NOMO-1 (cell line): ENCODE measurements at regions not wholly inside any gene's neighbourhood (a gene's known extent, or its start where the extent isn't known, plus 50 kb on each side); places are given as distances from the start of the nearest gene placed in this dataset.

ENCODE experiments used
- DNase-seq, 2 experiments: peaks; one replicate each; lab custom pipeline; 2025; ENCODE audit not compliant: unreplicated experiment in 2 of 2; lab: John Stamatoyannopoulos, UW

- DNase-seq: no peak
These were observed 63.5 kb upstream of the PITRM1 start for GRCh38 chr10:3235996-3236510.

- no peak for DNase-seq
These were observed 62.8 kb upstream of the PITRM1 start for GRCh38 chr10:3235395-3235794.

DNA sequence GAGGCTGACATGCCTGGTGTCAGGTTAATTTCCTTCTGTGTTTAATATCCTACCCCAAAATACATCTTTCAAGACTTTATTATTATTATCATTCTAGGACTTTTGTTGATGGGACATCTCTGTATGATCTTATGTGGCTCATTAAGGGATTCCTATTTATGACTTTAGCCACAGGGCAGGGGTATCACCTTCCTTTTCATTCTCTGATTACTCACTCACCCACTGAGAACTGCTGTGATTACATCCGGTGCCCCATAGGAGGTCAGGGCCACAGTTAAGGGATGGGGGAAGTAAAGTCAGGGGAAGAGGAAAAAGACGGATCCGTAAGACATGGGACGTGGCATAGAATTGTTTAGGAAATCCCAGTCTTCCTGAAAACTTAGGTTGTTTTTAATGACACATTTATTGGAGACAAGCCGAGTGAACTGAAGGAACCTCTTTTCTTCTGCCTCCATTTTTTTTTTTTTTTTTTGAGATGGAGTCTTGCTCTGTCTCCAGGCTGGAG, 61.0 kb upstream of the PITRM1 start:
- no peak for DNase-seq

DNA sequence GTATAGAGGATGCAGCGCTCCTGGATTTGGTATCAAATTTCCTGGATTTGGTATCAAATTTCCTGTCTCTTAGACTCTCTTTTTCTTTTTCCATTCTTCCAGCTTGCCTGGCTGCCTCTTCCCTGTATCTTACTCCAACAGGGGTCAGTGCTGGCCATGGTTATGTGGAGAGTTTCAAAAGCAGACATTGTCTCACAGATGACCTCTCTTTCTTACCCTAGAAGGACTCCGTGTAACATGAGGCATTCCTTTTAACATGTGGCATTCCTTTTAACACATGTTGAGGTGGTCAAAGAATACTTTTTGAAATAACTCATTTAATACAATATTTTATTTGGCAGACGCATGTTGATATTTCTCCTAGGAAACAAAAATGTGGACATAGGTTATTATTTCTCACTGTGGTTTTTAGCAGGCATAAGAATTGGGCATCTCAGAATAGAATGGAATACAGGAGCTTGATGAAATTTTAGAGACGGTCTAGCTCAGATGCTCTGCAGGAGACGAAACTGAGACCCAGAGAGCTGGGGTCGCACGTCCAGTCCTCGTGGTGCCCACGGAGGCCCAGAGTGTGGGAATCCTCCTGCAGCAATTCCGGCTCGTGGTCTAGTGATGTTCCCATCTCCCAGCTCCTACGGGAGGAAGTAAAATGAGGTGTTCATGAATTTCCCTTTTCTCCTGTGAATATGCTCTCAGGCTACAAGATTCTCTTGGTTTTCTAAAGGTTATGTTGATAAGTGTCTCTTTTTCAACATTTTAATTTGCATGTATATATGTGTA, 59.6 kb upstream of the PITRM1 start:
- no peak for DNase-seq

GRCh38 chr10:3229815-3230214, 57.2 kb upstream of the PITRM1 start:
- no peak for DNase-seq

DNA sequence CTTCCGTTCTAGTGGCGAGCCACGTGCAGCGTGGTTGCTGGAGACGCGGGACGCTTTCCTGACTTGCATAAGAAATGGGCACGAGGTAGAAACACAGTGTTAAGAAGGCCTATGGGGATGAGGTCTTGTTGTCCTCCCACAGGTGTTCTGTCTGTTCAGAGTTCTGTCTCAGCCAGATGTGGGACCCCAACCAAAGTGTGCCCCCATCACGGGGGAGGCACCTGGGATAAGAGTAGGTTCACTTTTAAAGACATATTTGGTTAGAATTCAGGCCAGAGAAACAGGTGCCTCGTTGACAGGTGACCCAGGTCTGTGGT, 56.0 kb upstream of the PITRM1 start:
- DNase-seq: no peak

DNA sequence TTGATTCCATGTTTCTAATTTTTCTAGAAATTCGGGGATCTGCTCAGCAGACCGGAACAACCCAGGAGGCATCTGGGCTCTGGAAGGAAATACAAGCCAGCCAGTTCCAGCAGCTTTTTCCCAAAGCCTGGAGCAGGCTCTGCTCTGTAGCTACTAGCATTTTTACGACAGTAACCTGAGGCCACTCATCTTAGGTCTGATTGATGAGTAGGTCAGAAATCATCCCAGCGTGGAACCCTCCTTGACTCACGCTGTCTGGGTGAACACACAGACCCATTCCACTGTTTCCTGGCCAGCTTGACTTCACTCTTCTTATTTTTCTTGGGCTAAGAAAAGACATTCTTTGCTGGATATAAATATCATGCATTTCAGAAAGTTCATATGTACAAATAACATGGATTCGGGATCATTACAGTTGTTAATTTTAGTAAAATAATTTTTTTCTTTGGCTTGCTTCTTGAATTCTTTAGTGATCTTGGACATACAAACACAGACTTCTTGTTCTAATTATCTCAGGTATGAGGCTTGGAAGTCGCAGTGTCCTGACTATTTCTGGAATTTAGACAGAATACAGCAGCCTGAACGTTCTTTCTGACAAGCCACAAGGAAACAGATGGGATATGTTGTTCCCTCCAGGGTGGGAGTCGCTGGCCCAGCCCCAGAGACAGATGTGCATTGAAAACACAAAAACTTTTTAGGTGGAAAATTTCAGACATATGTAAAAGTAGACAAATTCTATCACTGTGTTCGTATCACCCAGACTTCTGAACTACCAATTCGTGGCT, 54.6 kb upstream of the PITRM1 start:
- no peak for DNase-seq

GRCh38 chr10:3225561-3225960, 53.0 kb upstream of the PITRM1 start:
- no peak for DNase-seq

- DNase-seq: no peak
These were observed 51.7 kb upstream of the PITRM1 start for GRCh38 chr10:3224241-3224640.

DNA sequence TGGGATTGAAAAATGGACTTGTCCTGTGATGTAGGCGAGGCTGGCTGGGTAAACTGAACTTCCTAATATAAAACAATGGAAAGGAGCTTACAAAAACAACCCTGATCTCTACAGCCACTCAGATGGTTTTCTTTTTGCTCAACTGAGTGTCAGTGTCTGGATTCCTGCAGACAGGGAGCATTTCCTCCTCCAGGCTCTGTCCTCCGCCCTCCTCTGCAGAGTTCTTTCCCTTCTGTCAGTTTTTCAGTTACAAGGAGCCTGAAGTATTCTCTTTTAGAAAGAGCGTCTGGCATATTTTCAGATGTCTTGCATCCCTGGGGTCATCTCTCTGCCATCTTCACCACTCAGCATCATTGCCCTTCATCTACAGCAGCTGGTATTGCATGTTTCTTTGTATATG, 50.0 kb upstream of the PITRM1 start:
- DNase-seq: no peak
